Neural cell (in vitro differentiated cells): ENCODE measurements at regions not wholly inside any gene's neighbourhood (a gene's known extent, or its start where the extent isn't known, plus 50 kb on each side); places are given as distances from the start of the nearest gene placed in this dataset.

Experiments
- EZH2 ChIP-seq: fragments of 200-600, 300-800 bp; shearing (Covaris generic), sonication (generic); IDR thresholded peaks from 2 replicates; pipeline ENCODE4 v1.6.1; 2014; ENCODE audit warnings: antibody characterized with exemption, low read length, borderline replicate concordance, mild to moderate bottlenecking; ENCODE audit not compliant: insufficient read depth, poor library complexity, severe bottlenecking
- MXI1 ChIP-seq: fragments of 450-650 bp; conservative IDR thresholded peaks from 2 replicates; pipeline ENCODE4 v1.6.1; 2014; ENCODE audit warnings: antibody characterized with exemption, mild to moderate bottlenecking; ENCODE audit not compliant: poor library complexity, severe bottlenecking
- POLR2AphosphoS5 ChIP-seq: IDR thresholded peaks from 2 replicates; pipeline ENCODE4 v1.6.1; 2012
- SMC3 ChIP-seq: fragments of 450-650 bp; conservative IDR thresholded peaks from 2 replicates; pipeline ENCODE4 v1.6.1; 2014; ENCODE audit warnings: antibody characterized with exemption, mild to moderate bottlenecking, moderate library complexity; ENCODE audit not compliant: poor library complexity
- TF ChIP-seq, protein P1 (sequence below): fragments of 450-650 bp; IDR thresholded peaks from 2 replicates; pipeline ENCODE4 v1.5.1; 2014; ENCODE audit warnings: antibody characterized with exemption, mild to moderate bottlenecking, moderate library complexity; ENCODE audit not compliant: poor library complexity, severe bottlenecking

DNA sequence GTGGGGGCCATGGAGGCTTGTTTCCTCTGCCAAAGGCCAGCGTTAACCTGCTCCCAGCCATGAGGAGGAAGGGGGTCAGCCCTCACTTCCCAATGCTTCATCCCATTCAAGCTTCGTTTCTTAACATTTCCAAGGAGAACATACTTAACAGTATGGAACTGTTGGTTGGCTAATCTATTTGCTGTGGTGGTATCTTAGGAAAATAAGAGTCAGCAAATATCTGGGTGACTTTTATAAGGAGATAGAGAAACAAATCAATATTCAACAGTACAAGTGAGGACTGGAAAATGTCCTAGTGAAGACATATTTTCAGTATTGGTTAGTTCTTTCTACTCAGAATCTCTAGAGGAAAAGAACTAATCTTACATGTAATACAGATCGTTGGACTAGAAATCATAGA lies 223.8 kb upstream of the ARRDC4 start:
- no peak for TF ChIP-seq MXI1
- TF ChIP-seq SMC3 = no peak
- TF ChIP-seq, protein P1, sequence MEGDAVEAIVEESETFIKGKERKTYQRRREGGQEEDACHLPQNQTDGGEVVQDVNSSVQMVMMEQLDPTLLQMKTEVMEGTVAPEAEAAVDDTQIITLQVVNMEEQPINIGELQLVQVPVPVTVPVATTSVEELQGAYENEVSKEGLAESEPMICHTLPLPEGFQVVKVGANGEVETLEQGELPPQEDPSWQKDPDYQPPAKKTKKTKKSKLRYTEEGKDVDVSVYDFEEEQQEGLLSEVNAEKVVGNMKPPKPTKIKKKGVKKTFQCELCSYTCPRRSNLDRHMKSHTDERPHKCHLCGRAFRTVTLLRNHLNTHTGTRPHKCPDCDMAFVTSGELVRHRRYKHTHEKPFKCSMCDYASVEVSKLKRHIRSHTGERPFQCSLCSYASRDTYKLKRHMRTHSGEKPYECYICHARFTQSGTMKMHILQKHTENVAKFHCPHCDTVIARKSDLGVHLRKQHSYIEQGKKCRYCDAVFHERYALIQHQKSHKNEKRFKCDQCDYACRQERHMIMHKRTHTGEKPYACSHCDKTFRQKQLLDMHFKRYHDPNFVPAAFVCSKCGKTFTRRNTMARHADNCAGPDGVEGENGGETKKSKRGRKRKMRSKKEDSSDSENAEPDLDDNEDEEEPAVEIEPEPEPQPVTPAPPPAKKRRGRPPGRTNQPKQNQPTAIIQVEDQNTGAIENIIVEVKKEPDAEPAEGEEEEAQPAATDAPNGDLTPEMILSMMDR = no peak
- no peak for TF ChIP-seq POLR2AphosphoS5
- TF ChIP-seq EZH2 = no peak
